SK-N-SH (cell line): ENCODE measurements at regions not wholly inside any gene's neighbourhood (a gene's known extent, or its start where the extent isn't known, plus 50 kb on each side); places are given as distances from the start of the nearest gene placed in this dataset.

ENCODE experiments used
- CTCF ChIA-PET: fragments of 300-600, 350-600 bp; formaldehyde crosslinking; extraction: SDS; loops from one replicate; lab custom pipeline; 2021; lab: Yijun Ruan, JAX
- POLR2A ChIA-PET: fragments of 350-600 bp; sonication (Branson Sonifier 250); formaldehyde crosslinking; extraction: SDS; loops from one replicate; lab custom pipeline; 2020; ENCODE audit warnings: antibody characterized with exemption, inconsistent platforms; lab: Yijun Ruan, JAX
- DNase-seq: peaks from one replicate; pipeline ENCODE4 v3.0.0; 2012
- H2AFZ ChIP-seq: fragments of 200-600 bp; sonication (generic); 2 replicates; pipeline ENCODE4 v1.8.1; 2016; ENCODE audit warnings: antibody characterized with exemption, mild to moderate bottlenecking, low read depth
- H3F3A ChIP-seq: fragments of 200-600 bp; sonication (generic); replicated peaks from 2 replicates; pipeline ENCODE3; 2016; ENCODE audit warnings: antibody characterized with exemption, mild to moderate bottlenecking; ENCODE audit not compliant: insufficient read depth
- H3K27ac ChIP-seq, 2 experiments: fragments of 200-500 bp in 1 of 2; fragments of 200-600 bp in 1 of 2; sonication (Bioruptor generic) in 1 of 2; sonication (generic), shearing (Covaris generic) in 1 of 2; 2 replicates each; pipeline versions ENCODE4 v1.5.1 to v1.6.1; 2014 to 2016; ENCODE audit warnings: low read depth in 2 of 2, inconsistent platforms in 1 of 2, low read length in 1 of 2, mild to moderate bottlenecking in 1 of 2, mixed read lengths in 1 of 2
- H3K27me3 ChIP-seq: fragments of 200-600 bp; sonication (generic), shearing (Covaris generic); 2 replicates; pipeline ENCODE4 v1.6.1; 2016; ENCODE audit warnings: mixed run types; ENCODE audit not compliant: insufficient read depth
- H3K36me3 ChIP-seq, 2 experiments: fragments of 200-500 bp in 1 of 2; fragments of 200-600 bp in 1 of 2; sonication (Bioruptor generic) in 1 of 2; sonication (generic) in 1 of 2; replicated peaks in 1 of 2; 2 replicates each; pipeline versions ENCODE3 to v1.5.1; 2014 to 2016; ENCODE audit warnings: low read length in 1 of 2, mild to moderate bottlenecking in 1 of 2; ENCODE audit not compliant: insufficient read depth in 2 of 2, control insufficient read depth in 1 of 2
- H3K4me1 ChIP-seq, 2 experiments: fragments of 200-500 bp in 1 of 2; fragments of 200-600 bp in 1 of 2; sonication (Bioruptor generic) in 1 of 2; sonication (generic), shearing (Covaris generic) in 1 of 2; 2 replicates each; pipeline versions ENCODE4 v1.5.1 to v1.6.1; 2014 to 2016; ENCODE audit warnings: low read depth in 1 of 2, low read length in 1 of 2, mixed run types in 1 of 2; ENCODE audit not compliant: insufficient read depth in 2 of 2, control insufficient read depth in 1 of 2
- H3K4me2 ChIP-seq: fragments of 200-600 bp; sonication (generic), shearing (Covaris generic); 2 replicates; pipeline ENCODE4 v1.6.1; 2017; ENCODE audit warnings: mixed run types
- H3K4me3 ChIP-seq, 2 experiments: fragments of 200-500 bp in 1 of 2; fragments of 200-600 bp in 1 of 2; sonication (Bioruptor generic) in 1 of 2; sonication (generic), shearing (Covaris generic) in 1 of 2; 2 replicates each; pipeline versions ENCODE4 v1.5.1 to v1.8.1; 2014 to 2016; ENCODE audit warnings: low read depth in 2 of 2, inconsistent platforms in 1 of 2, low read length in 1 of 2, mild to moderate bottlenecking in 1 of 2, mixed read lengths in 1 of 2, moderate library complexity in 1 of 2
- H3K79me2 ChIP-seq: fragments of 200-600 bp; sonication (generic); 2 replicates; pipeline ENCODE4 v1.8.1; 2017; ENCODE audit warnings: mild to moderate bottlenecking; ENCODE audit not compliant: insufficient read depth
- H3K9ac ChIP-seq: fragments of 200-600 bp; sonication (generic); 2 replicates; pipeline ENCODE4 v1.6.1; 2017; ENCODE audit warnings: mixed run types
- H3K9me2 ChIP-seq: fragments of 200-600 bp; sonication (generic); 2 replicates; pipeline ENCODE4 v1.6.1; 2017; ENCODE audit warnings: mixed run types
- H3K9me3 ChIP-seq: fragments of 200-600 bp; sonication (generic); 2 replicates; pipeline ENCODE4 v1.6.1; 2017; ENCODE audit warnings: mixed run types, mild to moderate bottlenecking, moderate library complexity
- H4K20me1 ChIP-seq: fragments of 200-600 bp; sonication (generic); 2 replicates; pipeline ENCODE4 v1.6.1; 2017; ENCODE audit warnings: mild to moderate bottlenecking, mixed run types; ENCODE audit not compliant: insufficient read depth
- CHD2 ChIP-seq: fragments of 150-350 bp; IDR thresholded peaks from 2 replicates; pipeline ENCODE4 v1.6.1; 2018; ENCODE audit warnings: low read length; ENCODE audit not compliant: partially characterized antibody
- CTCF ChIP-seq: fragments of 200-600 bp; sonication (generic); IDR thresholded peaks from 2 replicates; pipeline ENCODE4 v1.6.1; 2017; ENCODE audit warnings: antibody characterized with exemption, mild to moderate bottlenecking, moderate library complexity
- GABPA ChIP-seq: IDR thresholded peaks from 2 replicates; pipeline ENCODE4 v1.4.0; 2012; ENCODE audit warnings: low read depth, mild to moderate bottlenecking
- GATA2 ChIP-seq: sonication (generic); formaldehyde crosslinking; IDR thresholded peaks from 2 replicates; pipeline ENCODE4 v1.5.0; 2020; ENCODE audit warnings: mild to moderate bottlenecking, missing genetic modification reagents
- JUND ChIP-seq: IDR thresholded peaks from 2 replicates; pipeline ENCODE4 v1.4.0; 2012
- MEF2A ChIP-seq: IDR thresholded peaks from 2 replicates; pipeline ENCODE4 v1.4.0; 2012; ENCODE audit warnings: low read depth, borderline replicate concordance
- NRF1 ChIP-seq: IDR thresholded peaks from 2 replicates; pipeline ENCODE4 v1.6.1; 2012; ENCODE audit warnings: low read depth, mild to moderate bottlenecking, low read length
- POLR2AphosphoS5 ChIP-seq: IDR thresholded peaks from 2 replicates; pipeline ENCODE4 v1.6.1; 2012; ENCODE audit warnings: low read depth, low read length
- RAD21 ChIP-seq: IDR thresholded peaks from 2 replicates; pipeline ENCODE4 v1.6.1; 2012; ENCODE audit warnings: mild to moderate bottlenecking, low read length
- RCOR1 ChIP-seq: fragments of 150-350 bp; IDR thresholded peaks from 2 replicates; pipeline ENCODE4 v1.6.1; 2017; ENCODE audit warnings: antibody characterized with exemption, low read length
- REST ChIP-seq: IDR thresholded peaks from 2 replicates; pipeline ENCODE4 v1.6.1; 2012; ENCODE audit warnings: mild to moderate bottlenecking, low read depth, low read length, moderate library complexity
- RFX5 ChIP-seq: IDR thresholded peaks from 2 replicates; pipeline ENCODE4 v1.6.1; 2012; ENCODE audit warnings: mild to moderate bottlenecking, improper control_type of control experiment, low read length
- SMC3 ChIP-seq: IDR thresholded peaks from 2 replicates; pipeline ENCODE4 v1.6.1; 2012; ENCODE audit warnings: low read depth, low read length, improper control_type of control experiment
- ZBTB33 ChIP-seq: IDR thresholded peaks from 2 replicates; pipeline ENCODE4 v1.4.0; 2012; ENCODE audit warnings: low read depth, borderline replicate concordance
- WGBS: methylation state at CpG from one replicate; pipeline ENCODE4 v1.1.6; 2017; ENCODE audit warnings: low lambda C conversion rate; 5-methylcytosine and 5-hydroxymethylcytosine counted together

DNA sequence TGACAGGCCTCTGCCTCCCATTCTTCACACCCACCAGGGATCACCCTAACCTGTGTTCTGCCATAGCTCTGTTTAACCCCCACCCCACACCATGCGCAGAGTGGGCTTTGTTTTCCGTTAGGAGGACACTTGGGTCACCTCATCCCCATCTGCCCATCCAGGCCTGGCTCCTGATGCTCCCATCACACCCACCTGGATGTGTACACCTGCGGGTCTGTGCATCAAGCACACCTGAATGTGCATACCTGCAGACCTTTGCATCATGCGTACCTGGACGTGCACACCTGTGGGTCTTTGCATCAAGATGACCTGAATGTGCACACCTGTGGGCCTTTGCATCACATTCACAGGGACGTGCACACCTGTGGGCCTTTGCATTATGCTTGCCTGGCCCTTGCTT is 835.8 kb upstream of the TMEM132C start (continued):
- TF ChIP-seq REST = no peak

- H3K4me1 ChIP-seq = no peaks in the 10 kb centered on the region
- H3K27me3 ChIP-seq = no peaks in the 10 kb centered on the region
- H3K9me2 ChIP-seq = no peaks in the 10 kb centered on the region
- H3K36me3 ChIP-seq = no peaks in the 10 kb centered on the region
- no peaks in the 10 kb centered on the region for H4K20me1 ChIP-seq
- no peaks in the 10 kb centered on the region for H3F3A ChIP-seq
- DNase-seq = no peak
- H3K9ac ChIP-seq = no peak overlapping the region
- 12% methylated on average over 5 of the region's 5 CpGs for WGBS
- no peak overlapping the region for H3K27ac ChIP-seq
- POLR2A ChIA-PET = no interaction called here
- no peak overlapping the region for H3K4me3 ChIP-seq
- no peak overlapping the region for H3K4me2 ChIP-seq
- no peaks in the 10 kb centered on the region for H3K79me2 ChIP-seq
- H2AFZ ChIP-seq = no peak overlapping the region
- CTCF ChIA-PET = no interaction called here
- no peaks in the 10 kb centered on the region for H3K9me3 ChIP-seq
- TF ChIP-seq NRF1 = no peak
- no peak for TF ChIP-seq POLR2AphosphoS5
- TF ChIP-seq MEF2A = no peak
- TF ChIP-seq JUND = no peak
- TF ChIP-seq RFX5 = no peak
- no peak for TF ChIP-seq CTCF
- TF ChIP-seq ZBTB33 = no peak
- no peak for TF ChIP-seq GATA2 (CRISPR knock-in tag)
- TF ChIP-seq RAD21 = no peak
- TF ChIP-seq SMC3 = no peak
- TF ChIP-seq RCOR1 = no peak
- TF ChIP-seq GABPA = no peak
- TF ChIP-seq CHD2 = no peak
These were observed 835.4 kb upstream of the TMEM132C start for GRCh38 chr12:127431594-127431993.
